PC-3 (cell line): ENCODE measurements at regions not wholly inside any gene's neighbourhood (a gene's known extent, or its start where the extent isn't known, plus 50 kb on each side); places are given as distances from the start of the nearest gene placed in this dataset.

Source experiments
- ATAC-seq: fragments of 200-7000 bp; cut with Tn5 transposase; 2 replicates; pipeline ENCODE4 v1.9.1; 2020; ENCODE audit warnings: mild to moderate bottlenecking, moderate library complexity
- BruUV-seq: library from RNA; stranded (reverse); fragments of 400-500 nt; replicated peaks from 2 replicates; lab custom pipeline; 2021; lab: Mats Ljungman, UMichigan
- CTCF ChIA-PET: fragments of 300-600 bp; sonication (Branson Sonifier 250); formaldehyde crosslinking; loops from one replicate; lab custom pipeline; 2022; ENCODE audit warnings: antibody characterized with exemption; lab: Charles Lee
- POLR2A ChIA-PET: fragments of 300-600 bp; sonication (Branson Sonifier 250); formaldehyde crosslinking; loops from one replicate; lab custom pipeline; 2022; ENCODE audit warnings: antibody characterized with exemption; ENCODE audit not compliant: unreplicated experiment; lab: Charles Lee
- DNase-seq: peaks from one replicate; pipeline ENCODE4 v3.0.0-alpha.2; 2015
- H2AFZ ChIP-seq: fragments of 300-600 bp; sonication (generic); 2 replicates; pipeline ENCODE4 v1.6.0; 2016; ENCODE audit warnings: antibody characterized with exemption, low read length
- H3F3A ChIP-seq: fragments of 300-600 bp; sonication (generic); one replicate; pipeline ENCODE4 v1.6.0; 2017; ENCODE audit warnings: antibody characterized with exemption, low read length, control low read depth, mild to moderate bottlenecking; ENCODE audit not compliant: unreplicated experiment
- H3K27ac ChIP-seq: fragments of 300-600 bp; sonication (generic); 2 replicates; pipeline ENCODE4 v1.5.1; 2016; ENCODE audit warnings: mild to moderate bottlenecking, low read length
- H3K27me3 ChIP-seq: fragments of 300-600 bp; sonication (generic); 2 replicates; pipeline ENCODE4 v1.6.1; 2016; ENCODE audit warnings: low read length, mixed read lengths
- H3K36me3 ChIP-seq: fragments of 300-600 bp; sonication (generic); 2 replicates; pipeline ENCODE4 v1.6.1; 2016; ENCODE audit warnings: low read depth, mixed run types, low read length, mixed read lengths
- H3K4me1 ChIP-seq: fragments of 300-600 bp; sonication (generic); 2 replicates; pipeline ENCODE4 v1.5.1; 2016; ENCODE audit warnings: low read length; ENCODE audit not compliant: insufficient read depth
- H3K4me2 ChIP-seq: fragments of 300-600 bp; sonication (generic); 2 replicates; pipeline ENCODE4 v1.6.0; 2016; ENCODE audit warnings: low read length
- H3K4me3 ChIP-seq: fragments of 300-600 bp; sonication (generic); 2 replicates; pipeline ENCODE4 v1.5.1; 2016; ENCODE audit warnings: mild to moderate bottlenecking, low read length, mixed read lengths
- H3K79me2 ChIP-seq: fragments of 300-600 bp; sonication (generic); 2 replicates; pipeline ENCODE4 v1.6.1; 2017; ENCODE audit warnings: low read length, mixed read lengths
- H3K9ac ChIP-seq: fragments of 300-600 bp; sonication (generic); 2 replicates; pipeline ENCODE4 v1.6.0; 2016; ENCODE audit warnings: mild to moderate bottlenecking, low read length
- H3K9me2 ChIP-seq: fragments of 300-600 bp; sonication (generic); replicated peaks from 2 replicates; pipeline ENCODE4 v1.6.1; 2016; ENCODE audit warnings: mixed run types, low read length, mixed read lengths
- H3K9me3 ChIP-seq: fragments of 300-600 bp; sonication (generic); 2 replicates; pipeline ENCODE4 v1.6.1; 2016; ENCODE audit warnings: low read length, mixed read lengths
- H4K20me1 ChIP-seq: fragments of 300-600 bp; sonication (generic); 2 replicates; pipeline ENCODE4 v1.6.1; 2016; ENCODE audit warnings: low read length, mixed read lengths
- CTCF ChIP-seq: fragments of 300-600 bp; sonication (generic); conservative IDR thresholded peaks from 2 replicates; pipeline ENCODE4 v1.5.1; 2017; ENCODE audit warnings: antibody characterized with exemption, low read depth, mild to moderate bottlenecking, low read length
- EZH2 ChIP-seq: fragments of 300-600 bp; sonication (generic); IDR thresholded peaks from one replicate; pipeline ENCODE4 v1.6.1; 2017; ENCODE audit warnings: antibody characterized with exemption, mild to moderate bottlenecking, low read length; ENCODE audit not compliant: unreplicated experiment
- EZH2phosphoT487 ChIP-seq: fragments of 300-600 bp; sonication (generic); IDR thresholded peaks from 2 replicates; pipeline ENCODE4 v1.6.1; 2018; ENCODE audit warnings: mild to moderate bottlenecking, antibody characterized with exemption, low read length, borderline replicate concordance
- intact Hi-C: fragments of 100-400 bp; cut with micrococcal nuclease; formaldehyde crosslinking; loops from 2 replicates; pipeline ENCODE4 v1.9.0; 2023

GRCh38 chr1:11345971-11346715 lies 73.1 kb downstream of the UBIAD1 start:
- Histone ChIP-seq H3K27me3 (peaks cover 41% of the 10 kb centered on the region), H3F3A (no peaks in the 10 kb centered on the region), H2AFZ (no peak overlapping the region), H3K4me3 (no peak overlapping the region), H3K4me1 (no peaks in the 10 kb centered on the region), H3K9me2 (no peaks in the 10 kb centered on the region), H3K9me3 (no peaks in the 10 kb centered on the region), H3K36me3 (no peaks in the 10 kb centered on the region), H3K4me2 (no peak overlapping the region), H3K9ac (no peak overlapping the region), H3K27ac (no peak overlapping the region), H4K20me1 (no peaks in the 10 kb centered on the region), H3K79me2 (no peaks in the 10 kb centered on the region)
- no TSS peak for BruUV-seq
- DNase-seq (no peak), ATAC-seq (no peak)
- TF ChIP-seq EZH2 (no peak), EZH2phosphoT487 (no peak), CTCF (no peak)
- ChIA-PET POLR2A (no interaction called here), CTCF (no interaction called here)
- intact Hi-C loops = no loop called here

GRCh38 chr1:11350265-11350664 lies 77.3 kb downstream of the UBIAD1 start:
- POLR2A ChIA-PET = no interaction called here
- no peak for ATAC-seq
- CTCF ChIA-PET = no interaction called here

More at GRCh38 chr1:11350265-11350664, 77.3 kb downstream of the UBIAD1 start:
- H3K4me1 ChIP-seq = no peaks in the 10 kb centered on the region
- H3K27ac ChIP-seq = no peak overlapping the region
- DNase-seq = no peak
- H3K27me3 ChIP-seq = peaks cover 17% of the 10 kb centered on the region
- BruUV-seq = no TSS peak
- H3K4me2 ChIP-seq = no peak overlapping the region
- H4K20me1 ChIP-seq = no peaks in the 10 kb centered on the region
- H3K79me2 ChIP-seq = no peaks in the 10 kb centered on the region
- no peak overlapping the region for H3K9ac ChIP-seq
- TF ChIP-seq EZH2 = no peak
- TF ChIP-seq EZH2phosphoT487 = no peak
- no peak for TF ChIP-seq CTCF
- H3K4me3 ChIP-seq = no peak overlapping the region
- intact Hi-C loops = no loop called here
- H2AFZ ChIP-seq = no peak overlapping the region
- H3K9me2 ChIP-seq = no peaks in the 10 kb centered on the region
- H3K9me3 ChIP-seq = no peaks in the 10 kb centered on the region
- no peaks in the 10 kb centered on the region for H3F3A ChIP-seq
- no peaks in the 10 kb centered on the region for H3K36me3 ChIP-seq
